C1 segment of cervical spinal cord (tissue), 14 donors: ENCODE measurements at regions not wholly inside any gene's neighbourhood (a gene's known extent, or its start where the extent isn't known, plus 50 kb on each side); places are given as distances from the start of the nearest gene placed in this dataset.

Experiments used
- DNase-seq, 14 donors: peaks; one replicate each; lab custom pipeline; 2025; lab: John Stamatoyannopoulos, UW

DNA sequence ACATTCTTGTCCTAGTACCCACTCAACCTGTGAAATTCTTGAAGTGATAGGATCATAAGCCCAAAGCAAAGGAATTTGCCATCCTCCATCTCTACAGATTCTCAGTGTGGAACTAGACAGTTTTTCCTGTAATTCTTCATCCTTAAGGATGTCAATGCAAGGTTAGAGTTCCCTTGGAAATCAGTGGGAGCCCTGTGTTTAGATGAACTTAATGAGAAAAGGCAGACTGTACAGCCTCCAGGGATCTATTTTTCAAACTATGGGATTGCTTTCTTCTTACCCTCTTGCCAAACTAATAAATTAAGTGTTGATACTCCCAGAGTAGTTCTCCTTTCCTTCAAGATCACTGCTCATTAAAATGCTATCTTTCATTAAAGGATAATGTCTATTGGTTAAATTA is 78.1 kb upstream of the OLFM3 start:
- no peak for DNase-seq

GRCh38 chr1:102071451-102071850 is 74.7 kb upstream of the OLFM3 start:
- DNase-seq = no peak

DNA sequence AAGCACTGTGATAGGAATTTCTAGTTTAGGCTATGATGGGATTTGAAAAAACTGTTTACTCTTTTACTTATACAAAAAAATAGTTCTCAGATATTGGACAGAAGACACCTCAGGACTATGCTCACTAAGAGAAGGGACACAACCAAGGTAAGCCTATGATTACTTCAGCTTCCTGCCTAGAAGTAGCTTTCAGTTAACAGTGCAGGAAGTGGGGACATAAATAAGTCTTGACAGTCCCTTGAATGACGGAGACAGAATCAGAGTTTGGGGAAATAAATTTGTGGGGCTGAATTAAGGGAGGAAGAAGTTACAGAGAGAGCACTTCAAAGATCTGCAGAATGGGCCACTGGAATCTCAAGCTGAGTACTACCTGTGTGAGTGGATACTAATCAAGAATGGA is 53.8 kb upstream of the OLFM3 start:
- DNase-seq = no peak

- DNase-seq = no peak
These were observed 51.0 kb upstream of the OLFM3 start for GRCh38 chr1:102047724-102048123.
